K562 (cell line): ENCODE measurements at regions not wholly inside any gene's neighbourhood (a gene's known extent, or its start where the extent isn't known, plus 50 kb on each side); places are given as distances from the start of the nearest gene placed in this dataset.

Source experiments
- ARID4B ChIP-seq: sonication (generic); formaldehyde crosslinking; IDR thresholded peaks from 2 replicates; pipeline ENCODE4 v1.8.0; 2022; ENCODE audit warnings: mild to moderate bottlenecking, missing genetic modification reagents
- CAMTA2 ChIP-seq: fragments of 250-450 bp; sonication (Bioruptor Pico); conservative IDR thresholded peaks from 2 replicates; pipeline ENCODE4 v1.5.1; 2022
- HEY1 ChIP-seq: fragments of 250-450 bp; sonication (Bioruptor Pico); IDR thresholded peaks from 2 replicates; pipeline ENCODE4 v1.5.0; 2020; ENCODE audit warnings: mild to moderate bottlenecking, moderate library complexity, borderline replicate concordance
- KDM4B ChIP-seq, 2 experiments: fragments of 450-650 bp in 1 of 2; sonication (generic) in 1 of 2; IDR thresholded peaks; 2 replicates each; pipeline ENCODE4 v1.6.1; 2016 to 2017; ENCODE audit warnings: borderline replicate concordance in 2 of 2, antibody characterized with exemption in 1 of 2, low read depth in 1 of 2, mild to moderate bottlenecking in 1 of 2
- L3MBTL2 ChIP-seq: fragments of 450-650 bp; IDR thresholded peaks from 2 replicates; pipeline ENCODE4 v1.6.1; 2016; ENCODE audit warnings: mild to moderate bottlenecking, moderate library complexity
- PHB ChIP-seq: fragments of 250-450 bp; sonication (Bioruptor Pico); IDR thresholded peaks from 2 replicates; pipeline ENCODE4 v1.5.0; 2021
- SP2 ChIP-seq: IDR thresholded peaks from 2 replicates; pipeline ENCODE4 v1.6.1; 2011; ENCODE audit warnings: mild to moderate bottlenecking, low read depth, low read length, moderate library complexity; ENCODE audit not compliant: poor library complexity, severe bottlenecking; ENCODE audit errors: extremely low read depth
- USF2 ChIP-seq: sonication (generic); formaldehyde crosslinking; IDR thresholded peaks from 2 replicates; pipeline ENCODE4 v1.5.0; 2020; ENCODE audit warnings: missing genetic modification reagents
- ZNF785 ChIP-seq: fragments of 250-450 bp; sonication (Bioruptor Pico); IDR thresholded peaks from 2 replicates; pipeline ENCODE4 v1.4.0; 2020; ENCODE audit warnings: mild to moderate bottlenecking
- TF ChIP-seq, protein P1 (sequence below): fragments of 450-650 bp; formaldehyde crosslinking; IDR thresholded peaks from 2 replicates; pipeline ENCODE4 v1.4.0; 2022; ENCODE audit warnings: missing genetic modification characterization
- TF ChIP-seq, protein P2 (sequence below): fragments of 450-650 bp; IDR thresholded peaks from 2 replicates; pipeline ENCODE4 v1.6.1; 2014; ENCODE audit warnings: low read depth, mild to moderate bottlenecking, moderate library complexity, borderline replicate concordance

GRCh38 chr4:17336524-17336961 is 175.3 kb downstream of the QDPR start (continued):
- TF ChIP-seq, protein P1, sequence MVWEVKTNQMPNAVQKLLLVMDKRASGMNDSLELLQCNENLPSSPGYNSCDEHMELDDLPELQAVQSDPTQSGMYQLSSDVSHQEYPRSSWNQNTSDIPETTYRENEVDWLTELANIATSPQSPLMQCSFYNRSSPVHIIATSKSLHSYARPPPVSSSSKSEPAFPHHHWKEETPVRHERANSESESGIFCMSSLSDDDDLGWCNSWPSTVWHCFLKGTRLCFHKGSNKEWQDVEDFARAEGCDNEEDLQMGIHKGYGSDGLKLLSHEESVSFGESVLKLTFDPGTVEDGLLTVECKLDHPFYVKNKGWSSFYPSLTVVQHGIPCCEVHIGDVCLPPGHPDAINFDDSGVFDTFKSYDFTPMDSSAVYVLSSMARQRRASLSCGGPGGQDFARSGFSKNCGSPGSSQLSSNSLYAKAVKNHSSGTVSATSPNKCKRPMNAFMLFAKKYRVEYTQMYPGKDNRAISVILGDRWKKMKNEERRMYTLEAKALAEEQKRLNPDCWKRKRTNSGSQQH = no peak
- TF ChIP-seq ARID4B (CRISPR knock-in tag) (no peak), ZNF785 (CRISPR knock-in tag) (no peak), PHB (CRISPR knock-in tag) (no peak), L3MBTL2 (no peak), CAMTA2 (CRISPR knock-in tag) (no peak), SP2 (no peak), KDM4B (IDR thresholded peaks at IDR 0.05; ENCODE audit: borderline replicate concordance in 2 of 2, low read depth in 1 of 2) (no peak), USF2 (no peak), HEY1 (CRISPR knock-in tag) (no peak)
- TF ChIP-seq, protein P2, sequence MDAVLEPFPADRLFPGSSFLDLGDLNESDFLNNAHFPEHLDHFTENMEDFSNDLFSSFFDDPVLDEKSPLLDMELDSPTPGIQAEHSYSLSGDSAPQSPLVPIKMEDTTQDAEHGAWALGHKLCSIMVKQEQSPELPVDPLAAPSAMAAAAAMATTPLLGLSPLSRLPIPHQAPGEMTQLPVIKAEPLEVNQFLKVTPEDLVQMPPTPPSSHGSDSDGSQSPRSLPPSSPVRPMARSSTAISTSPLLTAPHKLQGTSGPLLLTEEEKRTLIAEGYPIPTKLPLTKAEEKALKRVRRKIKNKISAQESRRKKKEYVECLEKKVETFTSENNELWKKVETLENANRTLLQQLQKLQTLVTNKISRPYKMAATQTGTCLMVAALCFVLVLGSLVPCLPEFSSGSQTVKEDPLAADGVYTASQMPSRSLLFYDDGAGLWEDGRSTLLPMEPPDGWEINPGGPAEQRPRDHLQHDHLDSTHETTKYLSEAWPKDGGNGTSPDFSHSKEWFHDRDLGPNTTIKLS = no peak
